ENCODE measurements at regions not wholly inside any gene's neighbourhood (a gene's known extent, or its start where the extent isn't known, plus 50 kb on each side); places are given as distances from the start of the nearest gene placed in this dataset.
"Not testable (repeated sequence)": the region's sequence is repeated elsewhere in the genome, so short reads cannot be mapped to it uniquely, and the experiment has no call there.

GRCh38 chr10:4609251-4609650 is 216.8 kb upstream of the AKR1E2 start:
- Mint-ChIP-seq H3K4me3 (no peak overlapping the region), H3K27ac (no peak overlapping the region), H3K4me1 (ENCODE audit: low read depth) (no peaks in the 10 kb centered on the region), H3K36me3 (ENCODE audit: low read depth) (no peaks in the 10 kb centered on the region), H3K9me3 (no peaks in the 10 kb centered on the region), H3K27me3 (ENCODE audit: low read depth) (no peaks in the 10 kb centered on the region)
- CTCF ChIA-PET = no interaction called here
- no peak for DNase-seq
- intact Hi-C loops (cut with micrococcal nuclease) = no loop called here

- intact Hi-C loops (cut with micrococcal nuclease) = no loop called here
- no peak for DNase-seq
- no peaks in the 10 kb centered on the region for H3K36me3 Mint-ChIP-seq (ENCODE audit: low read depth)
- H3K27me3 Mint-ChIP-seq (ENCODE audit: low read depth) = no peaks in the 10 kb centered on the region
- CTCF ChIA-PET = no interaction called here
- H3K9me3 Mint-ChIP-seq = no peaks in the 10 kb centered on the region
- no peak overlapping the region for H3K4me3 Mint-ChIP-seq
- H3K4me1 Mint-ChIP-seq (ENCODE audit: low read depth) = no peaks in the 10 kb centered on the region
- H3K27ac Mint-ChIP-seq = no peak overlapping the region
Observed at GRCh38 chr10:4607681-4608080, 218.3 kb upstream of the AKR1E2 start.

- H3K9me3 Mint-ChIP-seq = no peaks in the 10 kb centered on the region
- H3K4me1 Mint-ChIP-seq (ENCODE audit: low read depth) = no peaks in the 10 kb centered on the region
- H3K36me3 Mint-ChIP-seq (ENCODE audit: low read depth) = no peaks in the 10 kb centered on the region
- CTCF ChIA-PET = no interaction called here
- intact Hi-C loops (cut with micrococcal nuclease) = no loop called here
- no peak overlapping the region for H3K27ac Mint-ChIP-seq
- no peak for DNase-seq
- H3K4me3 Mint-ChIP-seq = no peak overlapping the region
- H3K27me3 Mint-ChIP-seq (ENCODE audit: low read depth) = no peaks in the 10 kb centered on the region
Observed at GRCh38 chr10:4606856-4607636, 219.0 kb upstream of the AKR1E2 start.

- intact Hi-C loops (cut with micrococcal nuclease) = no loop called here
- Mint-ChIP-seq H3K9me3 (peaks cover 3% of the 10 kb centered on the region), H3K27ac (no peak overlapping the region), H3K4me1 (ENCODE audit: low read depth) (no peaks in the 10 kb centered on the region), H3K36me3 (ENCODE audit: low read depth) (no peaks in the 10 kb centered on the region), H3K4me3 (no peak overlapping the region), H3K27me3 (ENCODE audit: low read depth) (no peaks in the 10 kb centered on the region)
- CTCF ChIA-PET = no interaction called here
- no peak for DNase-seq
Observed at GRCh38 chr10:4602764-4603491, 223.1 kb upstream of the AKR1E2 start.

GRCh38 chr10:4599471-4599870 is 226.5 kb upstream of the AKR1E2 start:
- Mint-ChIP-seq H3K9me3 (peaks cover 3% of the 10 kb centered on the region), H3K27me3 (ENCODE audit: low read depth) (peaks cover 1% of the 10 kb centered on the region), H3K36me3 (ENCODE audit: low read depth) (no peaks in the 10 kb centered on the region), H3K4me1 (ENCODE audit: low read depth) (no peaks in the 10 kb centered on the region), H3K27ac (no peak overlapping the region), H3K4me3 (no peak overlapping the region)
- intact Hi-C loops (cut with micrococcal nuclease) = no loop called here
- no peak for DNase-seq
- CTCF ChIA-PET = interaction anchor here (0.6 kb wide), 1 partner anchor 524 kb away, joined by 5 read pairs; no protein-coding TSS in a partner anchor

GRCh38 chr10:4597898-4598297 is 228.1 kb upstream of the AKR1E2 start:
- intact Hi-C loops (cut with micrococcal nuclease); H3K9me3 Mint-ChIP-seq; H3K4me3 Mint-ChIP-seq; H3K27me3 Mint-ChIP-seq (ENCODE audit: low read depth); H3K27ac Mint-ChIP-seq; CTCF ChIA-PET; H3K4me1 Mint-ChIP-seq (ENCODE audit: low read depth); DNase-seq; H3K36me3 Mint-ChIP-seq (ENCODE audit: low read depth): not testable (repeated sequence)

- Mint-ChIP-seq H3K36me3 (ENCODE audit: low read depth) (no peaks in the 10 kb centered on the region), H3K4me1 (ENCODE audit: low read depth) (no peaks in the 10 kb centered on the region), H3K4me3 (no peak overlapping the region), H3K9me3 (peaks cover 3% of the 10 kb centered on the region), H3K27me3 (ENCODE audit: low read depth) (peaks cover 1% of the 10 kb centered on the region), H3K27ac (no peak overlapping the region)
- DNase-seq = no peak
- CTCF ChIA-PET = no interaction called here
- intact Hi-C loops (cut with micrococcal nuclease) = no loop called here
Observed at GRCh38 chr10:4596951-4597350, 229.1 kb upstream of the AKR1E2 start.

- Mint-ChIP-seq H3K9me3 (no peaks in the 10 kb centered on the region), H3K27ac (no peak overlapping the region), H3K27me3 (ENCODE audit: low read depth) (peaks cover 1% of the 10 kb centered on the region), H3K4me3 (no peak overlapping the region), H3K36me3 (ENCODE audit: low read depth) (no peaks in the 10 kb centered on the region), H3K4me1 (ENCODE audit: low read depth) (no peaks in the 10 kb centered on the region)
- intact Hi-C loops (cut with micrococcal nuclease) = no loop called here
- no peak for DNase-seq
- CTCF ChIA-PET = no interaction called here
Observed at GRCh38 chr10:4595719-4596319, 230.2 kb upstream of the AKR1E2 start.

GRCh38 chr10:4590807-4591206 is 235.2 kb upstream of the AKR1E2 start:
- no peak for DNase-seq
- H3K4me3 Mint-ChIP-seq = no peak overlapping the region
- no peaks in the 10 kb centered on the region for H3K36me3 Mint-ChIP-seq (ENCODE audit: low read depth)
- H3K27me3 Mint-ChIP-seq (ENCODE audit: low read depth) = peaks cover 1% of the 10 kb centered on the region
- intact Hi-C loops (cut with micrococcal nuclease) = no loop called here
- CTCF ChIA-PET = no interaction called here
- no peak overlapping the region for H3K27ac Mint-ChIP-seq
- no peaks in the 10 kb centered on the region for H3K9me3 Mint-ChIP-seq
- no peaks in the 10 kb centered on the region for H3K4me1 Mint-ChIP-seq (ENCODE audit: low read depth)

GRCh38 chr10:4588824-4589223 is 237.2 kb upstream of the AKR1E2 start:
- Mint-ChIP-seq H3K27ac (no peak overlapping the region), H3K27me3 (ENCODE audit: low read depth) (no peaks in the 10 kb centered on the region), H3K4me1 (ENCODE audit: low read depth) (no peaks in the 10 kb centered on the region), H3K4me3 (no peak overlapping the region), H3K9me3 (no peaks in the 10 kb centered on the region), H3K36me3 (ENCODE audit: low read depth) (no peaks in the 10 kb centered on the region)
- CTCF ChIA-PET = no interaction called here
- intact Hi-C loops (cut with micrococcal nuclease) = no loop called here
- no peak for DNase-seq

- Mint-ChIP-seq H3K4me3 (no peak overlapping the region), H3K9me3 (no peaks in the 10 kb centered on the region), H3K4me1 (ENCODE audit: low read depth) (no peaks in the 10 kb centered on the region), H3K27me3 (ENCODE audit: low read depth) (peaks cover 2% of the 10 kb centered on the region), H3K36me3 (ENCODE audit: low read depth) (no peaks in the 10 kb centered on the region), H3K27ac (no peak overlapping the region)
- CTCF ChIA-PET = no interaction called here
- intact Hi-C loops (cut with micrococcal nuclease) = no loop called here
- DNase-seq = no peak
Observed at GRCh38 chr10:4587466-4587865, 238.5 kb upstream of the AKR1E2 start.

- Mint-ChIP-seq H3K27ac (no peak overlapping the region), H3K4me1 (ENCODE audit: low read depth) (no peaks in the 10 kb centered on the region), H3K4me3 (no peak overlapping the region), H3K27me3 (ENCODE audit: low read depth) (peaks cover 2% of the 10 kb centered on the region), H3K36me3 (ENCODE audit: low read depth) (no peaks in the 10 kb centered on the region), H3K9me3 (no peaks in the 10 kb centered on the region)
- intact Hi-C loops (cut with micrococcal nuclease) = no loop called here
- CTCF ChIA-PET = no interaction called here
- DNase-seq = no peak
Observed at GRCh38 chr10:4586776-4587175, 239.2 kb upstream of the AKR1E2 start.

- CTCF ChIA-PET = no interaction called here
- intact Hi-C loops (cut with micrococcal nuclease) = no loop called here
- H3K9me3 Mint-ChIP-seq = no peaks in the 10 kb centered on the region
Observed at GRCh38 chr10:4581929-4582328, 244.1 kb upstream of the AKR1E2 start.

More at GRCh38 chr10:4581929-4582328, 244.1 kb upstream of the AKR1E2 start:
- Mint-ChIP-seq H3K27me3 (ENCODE audit: low read depth) (peaks cover 2% of the 10 kb centered on the region), H3K36me3 (ENCODE audit: low read depth) (no peaks in the 10 kb centered on the region), H3K27ac (no peak overlapping the region), H3K4me1 (ENCODE audit: low read depth) (no peaks in the 10 kb centered on the region), H3K4me3 (no peak overlapping the region)
- DNase-seq = no peak

Data from activated naive CD4-positive, alpha-beta T cell treated with anti-CD3 and anti-CD28 coated beads for 36 hours (primary cell).